Coronary artery (tissue), 2 donors: ENCODE measurements at regions not wholly inside any gene's neighbourhood (a gene's known extent, or its start where the extent isn't known, plus 50 kb on each side); places are given as distances from the start of the nearest gene placed in this dataset.

ENCODE experiments used
- DNase-seq: peaks from one replicate; pipeline ENCODE4 v3.0.0-alpha.2; 2017; ENCODE audit warnings: low spot score
- H3K27ac ChIP-seq, 2 donors: fragments of 200-600 bp; sonication (generic); one replicate each; pipeline ENCODE4 v1.5.1; 2016 to 2019
- H3K4me3 ChIP-seq: fragments of 200-600 bp; sonication (generic); 2 replicates; pipeline ENCODE4 v1.5.1; 2016; ENCODE audit warnings: mild to moderate bottlenecking, moderate library complexity
- CTCF ChIP-seq: fragments of 200-600 bp; sonication (generic); IDR thresholded peaks from one replicate; pipeline ENCODE4 v1.5.1; 2019; ENCODE audit warnings: antibody characterized with exemption

GRCh38 chr2:7951001-7951400 lies 730.9 kb upstream of the ID2 start:
- Histone ChIP-seq H3K27ac (peak overlapping the region in 1 of 2 donors; percentile 36), H3K4me3 (no peak overlapping the region)
- DNase-seq, result no peak
- no peak for TF ChIP-seq CTCF

- Histone ChIP-seq H3K27ac (no peak overlapping the region), H3K4me3 (no peak overlapping the region)
- DNase-seq, result no peak
- no peak for TF ChIP-seq CTCF
Observed at GRCh38 chr2:7951490-7951889, 730.4 kb upstream of the ID2 start.

GRCh38 chr2:7952046-7952745 lies 729.7 kb upstream of the ID2 start:
- DNase-seq, result no peak
- Histone ChIP-seq H3K4me3 (no peak overlapping the region), H3K27ac (no peak overlapping the region)
- no peak for TF ChIP-seq CTCF

GRCh38 chr2:7953195-7953594 lies 728.7 kb upstream of the ID2 start:
- Histone ChIP-seq H3K27ac (no peak overlapping the region), H3K4me3 (no peak overlapping the region)
- no peak for TF ChIP-seq CTCF
- DNase-seq, result no peak

- H3K4me3 ChIP-seq, result no peak overlapping the region
- TF ChIP-seq CTCF, result no peak
- DNase-seq, result no peak
- no peak overlapping the region for H3K27ac ChIP-seq
Observed at GRCh38 chr2:7954234-7954633, 727.6 kb upstream of the ID2 start.

GRCh38 chr2:7956126-7956689 lies 725.6 kb upstream of the ID2 start:
- H3K4me3 ChIP-seq, result no peak overlapping the region
- no peak for DNase-seq
- no peak for TF ChIP-seq CTCF
- H3K27ac ChIP-seq, result no peak overlapping the region

- no peak for DNase-seq
- Histone ChIP-seq H3K27ac (no peak overlapping the region), H3K4me3 (no peak overlapping the region)
- TF ChIP-seq CTCF, result no peak
Observed at GRCh38 chr2:7961550-7961949, 720.3 kb upstream of the ID2 start.
